ENCODE measurements at regions not wholly inside any gene's neighbourhood (a gene's known extent, or its start where the extent isn't known, plus 50 kb on each side); places are given as distances from the start of the nearest gene placed in this dataset.

DNA sequence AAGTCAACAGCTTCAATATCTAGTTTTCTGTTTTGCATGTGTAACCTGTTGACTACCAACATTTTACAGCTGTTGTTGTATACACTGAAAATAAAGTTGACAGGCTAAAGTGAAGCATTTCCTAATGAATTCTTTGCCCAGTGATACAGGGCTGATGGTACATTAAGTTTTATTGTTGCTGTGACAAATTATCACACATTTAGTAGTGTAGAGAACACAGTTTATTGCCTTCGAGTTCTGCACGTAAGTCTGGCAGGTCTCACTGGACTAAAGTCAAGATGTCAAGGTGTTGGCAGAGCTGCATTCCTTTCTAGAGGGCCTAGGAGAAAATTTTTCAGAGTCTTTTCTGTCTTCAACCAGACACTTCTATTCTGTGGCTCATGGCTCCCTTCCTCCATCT lies 184.2 kb downstream of the SLITRK6 start:
- TF ChIP-seq, protein P1, sequence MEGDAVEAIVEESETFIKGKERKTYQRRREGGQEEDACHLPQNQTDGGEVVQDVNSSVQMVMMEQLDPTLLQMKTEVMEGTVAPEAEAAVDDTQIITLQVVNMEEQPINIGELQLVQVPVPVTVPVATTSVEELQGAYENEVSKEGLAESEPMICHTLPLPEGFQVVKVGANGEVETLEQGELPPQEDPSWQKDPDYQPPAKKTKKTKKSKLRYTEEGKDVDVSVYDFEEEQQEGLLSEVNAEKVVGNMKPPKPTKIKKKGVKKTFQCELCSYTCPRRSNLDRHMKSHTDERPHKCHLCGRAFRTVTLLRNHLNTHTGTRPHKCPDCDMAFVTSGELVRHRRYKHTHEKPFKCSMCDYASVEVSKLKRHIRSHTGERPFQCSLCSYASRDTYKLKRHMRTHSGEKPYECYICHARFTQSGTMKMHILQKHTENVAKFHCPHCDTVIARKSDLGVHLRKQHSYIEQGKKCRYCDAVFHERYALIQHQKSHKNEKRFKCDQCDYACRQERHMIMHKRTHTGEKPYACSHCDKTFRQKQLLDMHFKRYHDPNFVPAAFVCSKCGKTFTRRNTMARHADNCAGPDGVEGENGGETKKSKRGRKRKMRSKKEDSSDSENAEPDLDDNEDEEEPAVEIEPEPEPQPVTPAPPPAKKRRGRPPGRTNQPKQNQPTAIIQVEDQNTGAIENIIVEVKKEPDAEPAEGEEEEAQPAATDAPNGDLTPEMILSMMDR (conservative IDR thresholded peaks at IDR 0.05; ENCODE audit: low read depth, low read length): no peak
- TF ChIP-seq CEBPB (IDR thresholded peaks at IDR 0.05; ENCODE audit: low read depth, low read length): no peak
- TF ChIP-seq POLR2A (IDR thresholded peaks at IDR 0.05; ENCODE audit: low read depth, low read length): no peak

Measured in IMR-90 (cell line).